ENCODE measurements at regions not wholly inside any gene's neighbourhood (a gene's known extent, or its start where the extent isn't known, plus 50 kb on each side); places are given as distances from the start of the nearest gene placed in this dataset.

- H3K27me3 ChIP-seq (ENCODE audit: control insufficient read depth, insufficient read depth, low read length), result no peaks in the 10 kb centered on the region
- H3K27ac ChIP-seq (ENCODE audit: low read depth, low read length), result no peak overlapping the region
- no peak overlapping the region for H3K9ac ChIP-seq (ENCODE audit: low read depth, low read length)
These were observed 80.6 kb upstream of the ETV6 start for GRCh38 chr12:11568762-11569478.

GRCh38 chr12:11569716-11570115 is 79.8 kb upstream of the ETV6 start:
- no peak overlapping the region for H3K27ac ChIP-seq (ENCODE audit: low read depth, low read length)
- no peak overlapping the region for H3K9ac ChIP-seq (ENCODE audit: low read depth, low read length)
- no peak overlapping the region for H3K4me3 ChIP-seq (ENCODE audit: low read depth, low read length)
- no peaks in the 10 kb centered on the region for H3K4me1 ChIP-seq (ENCODE audit: control insufficient read depth, insufficient read depth, low read length)
- H3K9me3 ChIP-seq (ENCODE audit: control insufficient read depth, insufficient read depth, low read length), result peaks cover 7% of the 10 kb centered on the region; the same call in 1 of the 2 replicates
- no peaks in the 10 kb centered on the region for H3K27me3 ChIP-seq (ENCODE audit: control insufficient read depth, insufficient read depth, low read length)
- H3K36me3 ChIP-seq (ENCODE audit: control insufficient read depth, insufficient read depth, low read length), result no peaks in the 10 kb centered on the region

More at GRCh38 chr12:11568762-11569478, 80.6 kb upstream of the ETV6 start:
- Histone ChIP-seq H3K4me3 (ENCODE audit: low read depth, low read length) (no peak overlapping the region), H3K9me3 (ENCODE audit: control insufficient read depth, insufficient read depth, low read length) (no peaks in the 10 kb centered on the region; the same call in 1 of the 2 replicates), H3K36me3 (ENCODE audit: control insufficient read depth, insufficient read depth, low read length) (no peaks in the 10 kb centered on the region), H3K4me1 (ENCODE audit: control insufficient read depth, insufficient read depth, low read length) (no peaks in the 10 kb centered on the region)

DNA sequence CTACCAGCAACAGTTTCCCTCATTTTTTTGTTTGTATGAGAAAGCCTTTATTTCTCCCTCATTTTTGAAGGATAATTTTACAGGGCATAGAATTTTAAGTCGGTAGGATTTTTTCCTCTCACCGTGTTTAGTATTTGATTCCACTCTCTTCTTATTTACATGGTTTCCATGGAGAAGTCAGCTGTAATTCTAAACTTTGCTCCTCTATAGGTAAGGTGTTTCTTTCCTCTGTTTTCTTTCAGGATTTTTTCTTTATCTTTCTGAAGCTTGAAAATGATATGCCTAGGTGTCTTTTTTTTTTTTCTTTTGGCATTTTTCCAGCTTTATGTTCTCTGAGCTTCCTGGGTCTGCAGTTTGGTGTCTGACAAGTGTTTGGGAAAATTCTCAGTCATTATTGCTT is 75.6 kb upstream of the ETV6 start:
- Histone ChIP-seq H3K27me3 (ENCODE audit: control insufficient read depth, insufficient read depth, low read length) (no peaks in the 10 kb centered on the region), H3K9ac (ENCODE audit: low read depth, low read length) (no peak overlapping the region), H3K4me1 (ENCODE audit: control insufficient read depth, insufficient read depth, low read length) (no peaks in the 10 kb centered on the region), H3K9me3 (ENCODE audit: control insufficient read depth, insufficient read depth, low read length) (peaks cover 7% of the 10 kb centered on the region; the same call in 1 of the 2 replicates), H3K27ac (ENCODE audit: low read depth, low read length) (no peak overlapping the region), H3K36me3 (ENCODE audit: control insufficient read depth, insufficient read depth, low read length) (no peaks in the 10 kb centered on the region), H3K4me3 (ENCODE audit: low read depth, low read length) (no peak overlapping the region)

- no peak overlapping the region for H3K27ac ChIP-seq (ENCODE audit: low read depth, low read length)
- H3K9ac ChIP-seq (ENCODE audit: low read depth, low read length), result no peak overlapping the region
These were observed 73.4 kb upstream of the ETV6 start for GRCh38 chr12:11576104-11576503.

DNA sequence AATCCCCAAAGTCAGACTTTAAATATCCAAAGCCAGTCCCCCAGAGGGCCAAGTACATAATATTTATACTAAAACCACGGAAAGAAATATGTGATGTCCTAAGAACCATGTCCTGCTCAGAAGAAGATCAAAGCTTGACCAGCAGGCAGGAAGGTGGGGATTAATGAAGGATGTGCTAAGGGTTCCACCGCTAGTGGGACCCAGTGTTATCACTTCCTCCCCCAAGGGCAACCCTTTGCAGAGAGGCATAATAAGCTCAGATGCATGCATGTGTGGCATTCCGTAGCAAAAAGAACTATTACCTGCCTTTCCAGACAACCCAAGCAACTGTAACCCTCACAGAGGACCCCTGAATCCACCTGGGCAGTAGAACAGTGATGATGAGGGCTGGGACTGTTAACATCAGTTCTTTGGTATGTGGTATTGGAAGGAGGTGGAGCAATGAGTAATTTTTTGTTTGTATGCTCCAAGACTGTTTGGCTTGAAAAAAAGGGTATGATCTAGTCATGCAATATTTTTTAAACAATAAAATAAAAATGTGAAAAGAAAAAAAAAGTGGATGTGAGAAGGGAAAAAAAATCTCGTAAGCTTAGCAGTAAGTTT is 71.7 kb upstream of the ETV6 start:
- Histone ChIP-seq H3K27ac (ENCODE audit: low read depth, low read length) (no peak overlapping the region), H3K9ac (ENCODE audit: low read depth, low read length) (no peak overlapping the region), H3K4me3 (ENCODE audit: low read depth, low read length) (no peak overlapping the region), H3K36me3 (ENCODE audit: control insufficient read depth, insufficient read depth, low read length) (no peaks in the 10 kb centered on the region), H3K4me1 (ENCODE audit: control insufficient read depth, insufficient read depth, low read length) (peaks cover 10% of the 10 kb centered on the region), H3K9me3 (ENCODE audit: control insufficient read depth, insufficient read depth, low read length) (peaks cover 7% of the 10 kb centered on the region; the same call in 1 of the 2 replicates), H3K27me3 (ENCODE audit: control insufficient read depth, insufficient read depth, low read length) (no peaks in the 10 kb centered on the region)

More at GRCh38 chr12:11576104-11576503, 73.4 kb upstream of the ETV6 start:
- peaks cover 7% of the 10 kb centered on the region; the same call in 1 of the 2 replicates for H3K9me3 ChIP-seq (ENCODE audit: control insufficient read depth, insufficient read depth, low read length)
- H3K4me1 ChIP-seq (ENCODE audit: control insufficient read depth, insufficient read depth, low read length), result peaks cover 7% of the 10 kb centered on the region
- H3K36me3 ChIP-seq (ENCODE audit: control insufficient read depth, insufficient read depth, low read length), result no peaks in the 10 kb centered on the region
- H3K4me3 ChIP-seq (ENCODE audit: low read depth, low read length), result no peak overlapping the region
- H3K27me3 ChIP-seq (ENCODE audit: control insufficient read depth, insufficient read depth, low read length), result no peaks in the 10 kb centered on the region

DNA sequence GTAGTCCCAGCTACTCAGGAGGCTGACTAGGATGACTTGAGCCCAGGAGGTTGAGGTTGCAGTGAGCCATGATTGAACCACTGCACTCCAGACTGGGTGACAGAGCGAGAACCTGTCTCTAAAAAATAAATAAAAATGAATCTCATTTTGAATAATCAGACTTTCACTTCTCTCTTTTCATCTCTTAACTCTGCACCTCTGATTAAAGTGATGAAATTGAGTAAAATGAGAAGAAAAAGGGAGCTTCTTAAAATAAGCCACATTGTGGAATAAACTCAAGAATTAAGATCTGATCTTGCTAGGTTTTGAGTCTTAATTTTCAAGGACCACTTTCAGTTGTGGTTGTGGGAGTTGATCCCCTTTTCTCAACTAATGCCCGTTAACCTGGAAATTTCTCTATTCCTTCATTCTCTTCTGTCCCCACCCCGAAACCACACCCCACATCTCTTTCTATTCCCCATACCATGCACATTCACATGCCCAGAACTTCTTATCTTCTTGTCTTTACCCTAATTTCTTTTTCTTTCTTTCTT is 70.9 kb upstream of the ETV6 start:
- Histone ChIP-seq H3K9ac (ENCODE audit: low read depth, low read length) (no peak overlapping the region), H3K4me3 (ENCODE audit: low read depth, low read length) (no peak overlapping the region), H3K4me1 (ENCODE audit: control insufficient read depth, insufficient read depth, low read length) (peaks cover 10% of the 10 kb centered on the region), H3K27me3 (ENCODE audit: control insufficient read depth, insufficient read depth, low read length) (no peaks in the 10 kb centered on the region), H3K27ac (ENCODE audit: low read depth, low read length) (no peak overlapping the region), H3K36me3 (ENCODE audit: control insufficient read depth, insufficient read depth, low read length) (no peaks in the 10 kb centered on the region), H3K9me3 (ENCODE audit: control insufficient read depth, insufficient read depth, low read length) (peaks cover 7% of the 10 kb centered on the region; the same call in 1 of the 2 replicates)

DNA sequence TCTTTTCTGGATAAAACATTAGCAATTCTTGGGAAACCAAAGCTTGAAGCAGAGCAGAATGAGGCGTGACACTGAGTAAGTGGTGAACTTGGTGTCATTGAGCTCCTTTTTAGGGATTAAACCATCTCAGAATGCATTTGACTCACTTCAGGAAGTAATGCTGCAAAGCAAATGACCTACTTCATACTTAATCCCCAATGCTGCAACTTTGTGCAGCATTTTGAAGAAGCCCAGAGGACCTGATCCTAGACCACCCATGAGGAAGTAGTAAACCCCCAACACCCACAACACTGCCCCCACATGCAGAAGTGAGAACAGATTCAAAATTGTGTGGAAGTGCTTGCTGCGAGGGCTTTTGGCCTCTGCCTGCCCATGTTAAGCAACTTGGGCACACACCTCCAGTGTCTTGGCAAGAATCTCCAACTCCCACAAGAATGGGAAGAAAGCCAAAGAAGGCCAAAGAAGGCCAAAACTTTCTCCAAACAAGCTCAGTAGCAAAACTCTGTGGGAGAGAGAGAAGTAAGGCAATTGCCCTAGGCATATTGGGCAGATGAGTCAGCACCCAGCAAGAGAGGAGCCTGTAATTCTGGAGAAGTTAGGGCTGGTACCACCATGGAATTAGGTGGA is 69.2 kb upstream of the ETV6 start:
- no peaks in the 10 kb centered on the region for H3K27me3 ChIP-seq (ENCODE audit: control insufficient read depth, insufficient read depth, low read length)
- no peaks in the 10 kb centered on the region for H3K9me3 ChIP-seq (ENCODE audit: control insufficient read depth, insufficient read depth, low read length)
- H3K27ac ChIP-seq (ENCODE audit: low read depth, low read length), result no peak overlapping the region
- no peak overlapping the region for H3K4me3 ChIP-seq (ENCODE audit: low read depth, low read length)
- H3K4me1 ChIP-seq (ENCODE audit: control insufficient read depth, insufficient read depth, low read length), result peaks cover 10% of the 10 kb centered on the region
- no peak overlapping the region for H3K9ac ChIP-seq (ENCODE audit: low read depth, low read length)
- H3K36me3 ChIP-seq (ENCODE audit: control insufficient read depth, insufficient read depth, low read length), result no peaks in the 10 kb centered on the region

- H3K27me3 ChIP-seq (ENCODE audit: control insufficient read depth, insufficient read depth, low read length), result no peaks in the 10 kb centered on the region
- no peaks in the 10 kb centered on the region for H3K9me3 ChIP-seq (ENCODE audit: control insufficient read depth, insufficient read depth, low read length)
- H3K27ac ChIP-seq (ENCODE audit: low read depth, low read length), result no peak overlapping the region
- H3K4me1 ChIP-seq (ENCODE audit: control insufficient read depth, insufficient read depth, low read length), result peaks cover 10% of the 10 kb centered on the region
- no peak overlapping the region for H3K9ac ChIP-seq (ENCODE audit: low read depth, low read length)
- H3K36me3 ChIP-seq (ENCODE audit: control insufficient read depth, insufficient read depth, low read length), result no peaks in the 10 kb centered on the region
- no peak overlapping the region for H3K4me3 ChIP-seq (ENCODE audit: low read depth, low read length)
These were observed 68.2 kb upstream of the ETV6 start for GRCh38 chr12:11581179-11581755.

GRCh38 chr12:11584221-11584855 is 65.1 kb upstream of the ETV6 start:
- Histone ChIP-seq H3K4me1 (ENCODE audit: control insufficient read depth, insufficient read depth, low read length) (peaks cover 10% of the 10 kb centered on the region), H3K27ac (ENCODE audit: low read depth, low read length) (no peak overlapping the region), H3K9me3 (ENCODE audit: control insufficient read depth, insufficient read depth, low read length) (no peaks in the 10 kb centered on the region; the same call in 1 of the 2 replicates)

GRCh38 chr12:11592484-11592883 is 57.0 kb upstream of the ETV6 start:
- no peaks in the 10 kb centered on the region for H3K27me3 ChIP-seq (ENCODE audit: control insufficient read depth, insufficient read depth, low read length)
- no peak overlapping the region for H3K4me3 ChIP-seq (ENCODE audit: low read depth, low read length)
- H3K27ac ChIP-seq (ENCODE audit: low read depth, low read length), result no peak overlapping the region
- no peaks in the 10 kb centered on the region for H3K36me3 ChIP-seq (ENCODE audit: control insufficient read depth, insufficient read depth, low read length)
- no peak overlapping the region for H3K9ac ChIP-seq (ENCODE audit: low read depth, low read length)
- peaks cover 19% of the 10 kb centered on the region for H3K4me1 ChIP-seq (ENCODE audit: control insufficient read depth, insufficient read depth, low read length)
- no peaks in the 10 kb centered on the region; the same call in 1 of the 2 replicates for H3K9me3 ChIP-seq (ENCODE audit: control insufficient read depth, insufficient read depth, low read length)

More at GRCh38 chr12:11584221-11584855, 65.1 kb upstream of the ETV6 start:
- no peaks in the 10 kb centered on the region for H3K27me3 ChIP-seq (ENCODE audit: control insufficient read depth, insufficient read depth, low read length)
- no peaks in the 10 kb centered on the region for H3K36me3 ChIP-seq (ENCODE audit: control insufficient read depth, insufficient read depth, low read length)
- no peak overlapping the region for H3K9ac ChIP-seq (ENCODE audit: low read depth, low read length)
- H3K4me3 ChIP-seq (ENCODE audit: low read depth, low read length), result no peak overlapping the region

Data from HUES48 (cell line).